ENCODE measurements at regions not wholly inside any gene's neighbourhood (a gene's known extent, or its start where the extent isn't known, plus 50 kb on each side); places are given as distances from the start of the nearest gene placed in this dataset.
"Not testable (repeated sequence)": the region's sequence is repeated elsewhere in the genome, so short reads cannot be mapped to it uniquely, and the experiment has no call there.

- Histone ChIP-seq H3K9me3 (ENCODE audit: severe bottlenecking) (no peaks in the 10 kb centered on the region), H3K27me3 (ENCODE audit: insufficient read depth, low read depth, severe bottlenecking) (no peaks in the 10 kb centered on the region), H3K4me3 (ENCODE audit: low read depth, low read length) (no peak overlapping the region), H3K36me3 (no peaks in the 10 kb centered on the region), H3K27ac (no peak overlapping the region)
- TF ChIP-seq CTCF (IDR thresholded peaks at IDR 0.05; ENCODE audit: low read depth, low read length), result no peak
- DNase-seq, result no peak
Observed at GRCh38 chr7:122248472-122248871, 56.1 kb downstream of the FEZF1 start.

- H3K36me3 ChIP-seq; H3K9me3 ChIP-seq (ENCODE audit: severe bottlenecking); DNase-seq; H3K4me3 ChIP-seq (ENCODE audit: low read depth, low read length); H3K27ac ChIP-seq; H3K27me3 ChIP-seq (ENCODE audit: insufficient read depth, low read depth, severe bottlenecking): not testable (repeated sequence)
Observed at GRCh38 chr7:122238729-122239128, 65.8 kb downstream of the FEZF1 start.

- not testable (repeated sequence) for H3K9me3 ChIP-seq (ENCODE audit: severe bottlenecking); H3K4me3 ChIP-seq (ENCODE audit: low read depth, low read length); H3K27me3 ChIP-seq (ENCODE audit: insufficient read depth, low read depth, severe bottlenecking); H3K36me3 ChIP-seq; H3K27ac ChIP-seq; DNase-seq
Observed at GRCh38 chr7:122238297-122238696, 66.3 kb downstream of the FEZF1 start.

GRCh38 chr7:122225874-122226273 is 78.7 kb downstream of the FEZF1 start:
- no peak overlapping the region for H3K27ac ChIP-seq
- no peaks in the 10 kb centered on the region for H3K27me3 ChIP-seq (ENCODE audit: insufficient read depth, low read depth, severe bottlenecking)
- TF ChIP-seq CTCF (IDR thresholded peaks at IDR 0.05; ENCODE audit: low read depth, low read length), result no peak
- no peaks in the 10 kb centered on the region for H3K36me3 ChIP-seq
- no peak overlapping the region for H3K4me3 ChIP-seq (ENCODE audit: low read depth, low read length)
- DNase-seq, result no peak
- H3K9me3 ChIP-seq (ENCODE audit: severe bottlenecking), result no peaks in the 10 kb centered on the region

GRCh38 chr7:122219253-122219865 is 75.3 kb upstream of the AASS start:
- TF ChIP-seq CTCF (IDR thresholded peaks at IDR 0.05; ENCODE audit: low read depth, low read length), result 0 out of 2 replicates have a peak, but pooled peaks have one; percentile 10
- H3K36me3 ChIP-seq, result no peaks in the 10 kb centered on the region
- no peak overlapping the region for H3K27ac ChIP-seq
- H3K4me3 ChIP-seq (ENCODE audit: low read depth, low read length), result no peak overlapping the region
- no peak for DNase-seq
- H3K9me3 ChIP-seq (ENCODE audit: severe bottlenecking), result no peaks in the 10 kb centered on the region
- no peaks in the 10 kb centered on the region for H3K27me3 ChIP-seq (ENCODE audit: insufficient read depth, low read depth, severe bottlenecking)

GRCh38 chr7:122217125-122217524 is 73.1 kb upstream of the AASS start:
- TF ChIP-seq CTCF (IDR thresholded peaks at IDR 0.05; ENCODE audit: low read depth, low read length), result no peak
- Histone ChIP-seq H3K9me3 (ENCODE audit: severe bottlenecking) (no peaks in the 10 kb centered on the region), H3K27me3 (ENCODE audit: insufficient read depth, low read depth, severe bottlenecking) (no peaks in the 10 kb centered on the region), H3K36me3 (no peaks in the 10 kb centered on the region), H3K4me3 (ENCODE audit: low read depth, low read length) (no peak overlapping the region), H3K27ac (no peak overlapping the region)
- DNase-seq, result no peak

GRCh38 chr7:122212754-122213153 is 68.7 kb upstream of the AASS start:
- Histone ChIP-seq H3K27ac (no peak overlapping the region), H3K9me3 (ENCODE audit: severe bottlenecking) (peaks cover 3% of the 10 kb centered on the region), H3K27me3 (ENCODE audit: insufficient read depth, low read depth, severe bottlenecking) (no peaks in the 10 kb centered on the region), H3K36me3 (no peaks in the 10 kb centered on the region), H3K4me3 (ENCODE audit: low read depth, low read length) (no peak overlapping the region)
- no peak for DNase-seq
- no peak for TF ChIP-seq CTCF (IDR thresholded peaks at IDR 0.05; ENCODE audit: low read depth, low read length)
